SK-N-MC (cell line): ENCODE measurements at regions not wholly inside any gene's neighbourhood (a gene's known extent, or its start where the extent isn't known, plus 50 kb on each side); places are given as distances from the start of the nearest gene placed in this dataset.

Source experiments
- EZH2 ChIP-seq: fragments of 200-600 bp; sonication (generic); IDR thresholded peaks from one replicate; pipeline ENCODE4 v1.6.1; 2017; ENCODE audit warnings: antibody characterized with exemption
- FOXP2 ChIP-seq: optimal IDR thresholded peaks from 2 replicates; pipeline ENCODE3; 2011; ENCODE audit warnings: mild to moderate bottlenecking, moderate library complexity; ENCODE audit not compliant: insufficient read depth; ENCODE audit errors: extremely low read length, control extremely low read depth

- no peak for TF ChIP-seq EZH2
- TF ChIP-seq FOXP2 = no peak
Observed at GRCh38 chr18:49682173-49682802, 120.4 kb downstream of the LIPG start.
